Activated T-cell treated with anti-CD3 and anti-CD28 coated beads for 48 hours (primary cell): ENCODE measurements at regions not wholly inside any gene's neighbourhood (a gene's known extent, or its start where the extent isn't known, plus 50 kb on each side); places are given as distances from the start of the nearest gene placed in this dataset.
"Not testable (repeated sequence)": the region's sequence is repeated elsewhere in the genome, so short reads cannot be mapped to it uniquely, and the experiment has no call there.

Experiments used
- DNase-seq: peaks from one replicate; pipeline ENCODE4 v3.0.0-alpha.2; 2020; ENCODE audit warnings: low read depth

DNA sequence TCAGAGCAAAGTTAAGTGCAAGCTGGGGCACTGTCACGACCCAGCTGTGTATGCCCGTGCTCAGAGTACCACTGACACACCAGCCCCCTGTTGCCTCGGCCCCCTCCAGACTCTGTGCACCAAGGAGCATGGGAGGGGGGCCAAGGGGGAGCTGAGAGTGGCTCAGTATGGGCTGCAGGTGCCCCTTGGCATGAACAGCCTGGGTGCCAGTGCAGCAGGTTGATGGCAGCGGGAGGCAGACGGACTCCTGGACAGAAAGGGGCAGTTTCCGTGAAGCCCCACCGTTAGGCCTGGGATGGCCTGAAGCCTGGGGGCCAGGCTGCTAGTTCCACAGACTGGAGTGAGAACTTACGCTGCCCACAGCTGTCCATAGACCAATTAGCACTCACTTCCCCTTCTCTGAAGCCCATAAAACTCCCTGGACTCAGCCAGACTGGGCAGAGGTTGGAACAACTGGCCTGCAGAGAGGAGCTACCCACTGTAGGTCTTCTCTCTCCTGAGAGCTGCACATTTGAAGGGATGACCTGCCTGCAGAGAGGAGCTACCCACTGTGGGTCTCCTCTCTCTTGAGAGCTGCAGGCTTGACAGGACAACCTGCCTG is 182.8 kb downstream of the DEPDC1B start:
- DNase-seq = no peak

DNA sequence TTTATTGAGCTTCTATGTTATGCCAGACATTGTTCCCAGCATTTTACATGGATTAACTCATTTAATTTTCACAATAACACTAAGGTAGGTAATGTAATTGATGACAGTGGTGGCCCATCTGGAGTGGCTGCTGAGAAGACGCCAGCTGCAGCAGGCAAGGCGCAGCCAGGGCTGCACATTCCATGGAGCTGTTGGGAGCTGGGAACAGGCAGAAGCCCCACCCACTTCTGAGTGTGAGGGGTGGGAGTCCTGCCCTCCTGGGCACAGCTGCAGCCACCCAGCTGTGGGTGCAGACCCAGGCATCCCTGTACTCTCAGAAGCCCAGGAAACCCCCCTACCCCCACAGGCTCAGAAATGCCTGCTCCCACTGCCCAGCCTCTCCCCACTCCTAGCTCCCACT is 183.3 kb downstream of the DEPDC1B start:
- DNase-seq = no peak

DNA sequence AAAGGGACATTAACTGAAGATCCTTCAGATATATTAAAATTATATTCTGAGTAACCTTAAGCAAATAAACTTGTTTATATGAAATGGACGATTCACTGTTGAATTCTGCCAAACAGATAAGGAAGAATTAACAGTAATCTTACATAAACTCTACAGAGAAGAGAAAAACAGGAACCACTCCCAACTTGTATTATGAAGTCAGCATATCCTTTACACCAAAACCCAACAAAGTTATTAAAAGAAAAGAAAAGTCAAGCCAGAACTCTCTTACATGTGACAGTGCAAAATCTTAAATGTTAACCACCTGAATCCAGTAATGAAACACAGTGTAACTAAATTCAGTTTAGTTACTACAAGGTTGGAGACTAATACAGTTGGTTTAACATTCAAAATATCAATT is 185.8 kb downstream of the DEPDC1B start:
- DNase-seq = no peak

DNA sequence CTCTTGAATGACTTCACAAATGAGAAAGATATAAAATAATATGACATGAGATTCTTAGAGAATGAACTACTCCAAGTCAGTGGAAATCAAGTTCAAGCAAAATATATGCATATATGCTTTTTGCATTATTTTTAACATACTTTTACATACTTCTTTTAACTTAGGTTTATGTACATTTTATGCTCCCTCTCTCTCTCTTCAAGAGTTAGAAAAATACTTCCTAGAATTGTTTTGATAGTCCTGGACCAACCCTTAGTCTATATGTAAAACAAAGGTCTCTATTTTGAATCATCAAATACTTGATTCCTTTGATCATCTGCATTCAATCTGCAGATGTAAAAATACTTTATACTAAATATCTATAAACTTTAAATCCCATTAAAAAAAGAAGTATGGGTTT is 187.8 kb downstream of the DEPDC1B start:
- DNase-seq = no peak

DNA sequence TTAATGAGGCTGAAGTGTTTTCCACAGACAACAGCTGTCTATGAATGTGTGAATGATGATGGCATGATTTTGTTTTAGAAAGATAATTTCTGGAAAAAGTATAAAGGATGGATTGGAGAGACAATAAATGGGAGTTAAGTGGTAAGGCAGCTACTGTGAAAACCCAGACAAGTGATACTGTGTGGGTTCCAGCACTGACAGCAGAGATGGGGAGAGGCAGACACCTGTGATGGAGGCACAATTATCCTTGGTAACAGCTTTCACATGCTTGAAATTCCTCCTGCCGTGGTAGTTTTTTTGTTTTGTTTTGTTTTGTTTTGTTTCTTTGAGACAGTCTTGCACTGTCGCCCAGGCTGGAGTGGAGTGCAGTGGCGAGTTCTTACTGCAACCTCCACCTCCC is 189.3 kb downstream of the DEPDC1B start:
- DNase-seq = no peak

DNA sequence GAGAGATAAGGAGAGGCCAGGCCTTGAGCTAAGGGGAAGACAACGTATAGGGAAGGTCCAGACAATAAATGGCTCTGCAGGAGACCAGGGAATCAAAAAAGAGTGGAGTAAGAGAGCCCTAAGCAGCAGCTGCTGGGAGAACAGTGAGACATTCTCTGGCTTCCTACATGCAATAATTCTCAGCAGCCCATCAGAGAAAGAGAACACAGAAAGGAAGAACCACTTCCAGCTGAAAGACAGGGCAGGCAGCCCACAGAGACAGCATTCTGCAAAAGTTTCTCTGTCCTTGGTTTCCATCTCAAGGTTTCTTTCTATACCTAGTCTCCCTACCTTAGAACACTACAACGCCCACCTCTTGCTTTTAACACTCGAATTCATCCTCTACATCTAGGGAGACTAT is 189.9 kb downstream of the DEPDC1B start:
- DNase-seq = no peak

DNA sequence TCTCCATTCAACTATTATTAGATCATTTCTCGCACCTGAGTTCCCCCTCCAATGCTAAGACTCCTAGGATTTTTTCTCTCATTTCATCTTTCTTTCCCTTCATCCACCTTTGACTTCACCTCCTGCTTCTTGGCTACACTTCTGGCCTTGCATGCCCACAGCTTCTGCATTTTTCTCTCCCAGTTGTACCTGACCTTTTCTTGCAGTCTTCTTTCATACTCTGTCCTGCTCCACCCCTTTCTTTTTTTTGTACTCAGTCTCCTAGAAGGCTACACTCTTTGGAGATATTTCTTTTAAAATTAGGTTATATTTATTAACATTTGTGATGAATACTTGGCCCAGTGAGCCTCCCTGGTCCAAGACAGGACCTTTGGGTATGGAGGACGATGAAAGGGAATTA is 190.4 kb downstream of the DEPDC1B start:
- no peak for DNase-seq

DNA sequence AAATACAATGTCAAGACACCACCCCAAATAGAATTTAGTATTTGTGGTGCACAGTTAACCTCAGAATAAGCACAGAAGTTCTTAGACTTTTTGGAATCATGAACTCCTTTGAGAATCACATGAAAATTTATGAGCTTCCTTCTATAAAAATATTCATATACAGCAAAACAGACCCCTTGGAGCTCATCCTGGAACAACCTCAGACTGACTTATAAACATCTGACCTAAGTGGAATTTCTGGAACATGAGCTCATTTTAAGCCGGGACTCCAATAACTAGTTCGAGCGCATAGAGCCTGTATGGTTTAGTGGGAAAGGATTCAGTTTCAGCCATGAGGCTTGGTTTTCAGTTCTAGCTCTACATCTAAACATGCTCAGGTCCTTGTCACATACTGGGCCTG is 192.3 kb downstream of the DEPDC1B start:
- no peak for DNase-seq

DNA sequence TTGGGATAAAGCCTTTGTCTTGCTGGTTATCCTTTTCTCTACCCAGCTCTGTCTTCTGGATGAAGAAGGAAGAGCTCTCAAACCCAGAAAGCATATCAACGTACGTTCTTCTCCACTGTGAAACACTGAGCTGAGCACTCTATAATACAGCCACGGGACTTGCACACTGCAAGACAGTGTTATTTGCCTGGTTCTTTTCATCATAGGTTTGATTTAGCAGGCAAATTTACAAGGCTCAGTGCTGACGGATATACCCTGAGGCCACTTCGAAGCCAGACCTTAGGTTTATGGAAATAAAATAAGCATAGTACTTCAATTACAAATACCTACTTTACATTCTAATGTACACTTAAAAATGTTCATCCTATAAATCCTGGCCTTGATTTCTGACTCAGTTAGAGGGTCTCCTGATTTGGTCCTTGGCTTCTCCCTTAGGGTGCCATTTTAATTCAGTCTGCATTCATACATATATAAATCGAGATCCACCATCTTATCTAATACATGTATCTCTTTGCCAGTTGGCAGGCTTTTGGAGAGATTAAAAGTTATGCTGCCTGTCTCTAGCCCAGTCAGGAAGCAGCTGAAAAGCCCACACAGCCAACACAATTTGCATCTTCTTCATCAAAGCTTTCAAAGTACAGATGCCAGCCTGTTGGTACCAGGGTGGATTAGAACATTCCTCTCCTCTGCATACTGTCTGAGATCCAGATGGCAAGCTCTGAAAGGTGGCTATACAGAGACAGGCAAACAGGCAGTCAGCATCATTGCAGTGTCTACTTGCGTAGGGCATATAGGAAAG is 194.4 kb downstream of the DEPDC1B start:
- DNase-seq = no peak

DNA sequence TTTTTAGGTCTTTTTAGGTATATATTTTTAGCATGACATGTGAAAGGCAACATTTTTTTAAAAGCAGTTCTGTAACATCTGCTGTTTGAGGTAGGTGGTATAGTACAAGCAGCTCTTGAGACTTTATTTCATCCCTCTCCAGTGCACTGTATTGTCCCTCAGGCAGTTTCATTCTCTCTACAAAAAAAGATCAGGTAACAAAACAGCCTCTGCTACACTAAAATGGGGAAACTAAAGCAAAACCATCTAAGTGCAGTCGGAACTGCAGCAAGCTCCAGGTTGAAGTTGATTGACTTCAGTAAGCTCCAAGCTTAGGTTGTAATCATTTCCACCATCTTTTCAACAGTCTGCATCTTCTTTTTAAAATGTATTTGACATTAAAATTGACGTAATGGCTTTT is 195.6 kb downstream of the DEPDC1B start:
- no peak for DNase-seq

DNA sequence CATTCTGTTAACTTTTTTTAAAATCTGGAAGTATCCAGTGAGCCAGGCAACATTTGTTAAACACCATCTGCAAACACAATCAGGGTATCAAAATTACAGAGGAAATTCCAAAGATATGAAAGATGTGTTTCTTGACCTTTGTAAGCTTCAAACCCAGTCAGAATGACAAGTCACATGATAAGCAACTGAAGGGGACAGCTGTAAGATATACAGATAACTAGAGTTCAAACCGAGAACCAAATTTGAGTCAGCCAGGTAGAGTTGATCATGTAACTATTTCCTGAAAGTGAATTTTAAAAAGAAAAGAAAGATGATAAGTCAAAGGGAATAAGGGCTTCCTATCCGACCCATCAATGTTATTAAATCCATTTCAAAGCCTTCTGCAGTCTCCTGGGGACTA is 196.2 kb downstream of the DEPDC1B start:
- no peak for DNase-seq

DNA sequence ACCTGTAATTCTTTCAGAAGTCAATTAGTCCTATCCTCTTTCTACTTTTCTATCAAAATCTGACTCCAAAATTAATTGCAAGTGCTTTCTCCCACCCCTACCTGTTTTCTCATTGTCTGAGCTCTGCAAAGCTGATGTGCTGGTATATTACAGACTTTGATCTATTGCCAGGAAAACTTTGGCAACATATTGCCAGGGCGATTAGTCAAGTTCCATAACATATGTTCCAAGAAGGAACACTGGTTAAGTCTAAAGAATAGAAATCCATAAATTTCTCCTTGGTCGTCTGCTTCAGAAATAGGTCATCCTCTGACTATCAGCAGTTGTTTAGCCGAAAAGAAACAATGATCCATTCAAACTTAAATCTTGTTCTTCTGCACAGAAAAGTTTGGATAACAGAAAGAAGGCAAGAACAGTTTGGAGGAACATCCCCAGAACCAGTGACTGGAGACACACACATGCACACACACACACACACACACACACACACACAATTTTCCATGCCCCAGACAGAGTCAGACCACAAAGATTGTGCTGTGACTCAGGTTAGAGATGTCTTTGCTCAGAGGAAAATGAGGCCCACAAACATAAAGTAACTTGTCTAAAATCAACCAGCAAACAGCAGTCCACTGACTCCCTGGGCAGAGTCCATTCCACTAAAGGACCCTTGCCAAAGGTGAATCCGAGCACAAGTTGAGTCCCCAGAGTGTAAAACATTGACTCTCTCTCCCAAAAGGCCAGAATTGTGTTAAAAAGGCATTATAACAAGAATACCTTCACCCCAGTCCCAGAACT is 202.1 kb downstream of the DEPDC1B start:
- no peak for DNase-seq

DNA sequence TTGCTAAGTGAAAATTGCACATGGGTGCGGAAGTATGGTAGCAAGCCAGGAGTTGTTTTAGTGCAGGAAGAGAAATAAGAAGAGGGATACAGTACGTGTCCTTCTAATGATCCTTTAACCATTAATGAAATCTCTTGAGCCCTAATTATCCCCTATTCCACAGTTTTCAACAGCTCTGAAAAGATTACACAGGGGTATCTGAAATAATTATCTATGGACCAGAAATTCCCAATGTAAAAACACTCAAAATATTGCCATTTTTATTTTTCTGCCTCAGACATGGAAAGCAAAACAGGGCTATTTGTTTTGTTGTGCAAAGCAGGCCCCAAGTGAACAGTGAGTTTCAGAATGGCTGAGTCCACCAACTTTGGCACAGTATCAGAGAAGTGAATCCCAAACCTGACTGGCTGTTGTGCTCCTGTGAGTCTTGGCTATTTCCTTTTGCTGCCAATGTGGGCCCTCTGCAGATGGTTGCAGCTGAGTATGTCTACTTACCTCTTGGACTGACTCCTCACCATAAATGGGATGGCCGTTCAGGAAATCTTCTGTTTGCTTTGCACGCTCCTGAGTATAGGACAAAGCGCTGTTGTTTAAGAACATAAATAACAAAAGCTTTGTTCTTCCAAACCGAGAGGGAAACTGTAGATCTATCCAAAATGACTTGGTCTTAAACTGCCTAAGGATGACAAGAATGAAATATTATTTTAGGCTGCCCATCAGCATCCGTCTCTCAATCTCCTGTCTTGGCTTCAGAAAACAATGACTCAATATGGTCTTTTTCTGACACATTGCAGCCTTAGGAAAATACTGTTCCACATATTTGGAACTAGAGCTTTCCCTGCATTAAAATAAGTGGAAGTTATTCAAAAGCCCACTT is 204.1 kb downstream of the DEPDC1B start:
- DNase-seq = no peak

DNA sequence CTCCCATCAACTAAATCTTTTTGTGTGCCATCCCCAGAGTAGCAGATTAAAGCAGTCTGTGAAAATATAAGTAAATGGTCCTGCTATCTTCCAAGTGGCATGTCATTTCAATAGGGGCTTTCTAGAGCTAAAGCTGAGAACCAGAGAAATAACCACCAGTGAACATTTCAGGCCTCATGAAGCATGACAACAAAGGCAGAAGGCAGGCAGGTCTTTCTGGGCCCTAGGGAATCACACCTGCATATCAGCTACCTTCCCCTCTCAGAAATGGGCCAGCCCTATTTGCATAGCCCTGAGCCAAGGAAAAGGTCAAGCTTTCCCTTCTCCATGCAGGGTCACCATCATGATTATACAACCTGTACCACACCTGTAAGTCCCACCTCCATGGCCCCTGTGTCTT is 205.3 kb downstream of the DEPDC1B start:
- DNase-seq = no peak

DNA sequence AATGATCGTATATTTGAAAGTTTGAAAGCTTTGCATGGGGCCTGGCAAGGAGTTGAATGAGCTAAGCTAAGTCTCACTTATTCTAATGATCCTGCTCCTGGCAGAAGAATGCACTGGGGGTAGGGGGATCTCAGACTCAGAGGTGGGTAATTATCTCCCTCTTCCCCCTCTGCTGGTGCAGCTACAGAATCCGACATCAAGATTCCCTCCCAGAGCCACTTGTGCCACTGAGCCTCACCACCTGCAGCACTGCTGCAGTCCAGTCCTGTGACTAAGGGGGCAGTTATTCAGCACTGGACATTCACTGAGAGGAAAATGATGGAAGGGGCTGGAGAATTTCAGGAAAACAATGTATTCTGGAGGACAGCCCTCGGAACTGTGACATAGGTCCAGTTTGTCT is 205.8 kb downstream of the DEPDC1B start:
- no peak for DNase-seq

DNA sequence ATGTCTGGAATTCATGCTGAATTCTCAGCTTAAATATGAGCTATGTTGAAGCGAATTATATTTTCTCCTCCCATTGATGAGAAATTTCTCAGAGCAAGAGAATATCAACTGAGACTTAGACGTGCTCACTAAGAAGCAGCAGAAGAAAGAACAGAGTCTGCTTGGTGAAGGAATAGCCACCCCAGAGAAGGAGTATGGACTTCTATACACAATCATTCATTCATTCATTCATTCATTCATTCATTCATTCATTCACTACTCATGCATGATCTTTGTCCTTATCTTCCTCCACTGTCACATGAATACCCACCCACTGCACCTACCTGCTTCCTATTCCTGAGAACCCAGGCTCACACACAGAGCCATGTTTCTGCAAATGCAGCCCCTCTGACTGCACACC is 206.6 kb downstream of the DEPDC1B start:
- DNase-seq = no peak

DNA sequence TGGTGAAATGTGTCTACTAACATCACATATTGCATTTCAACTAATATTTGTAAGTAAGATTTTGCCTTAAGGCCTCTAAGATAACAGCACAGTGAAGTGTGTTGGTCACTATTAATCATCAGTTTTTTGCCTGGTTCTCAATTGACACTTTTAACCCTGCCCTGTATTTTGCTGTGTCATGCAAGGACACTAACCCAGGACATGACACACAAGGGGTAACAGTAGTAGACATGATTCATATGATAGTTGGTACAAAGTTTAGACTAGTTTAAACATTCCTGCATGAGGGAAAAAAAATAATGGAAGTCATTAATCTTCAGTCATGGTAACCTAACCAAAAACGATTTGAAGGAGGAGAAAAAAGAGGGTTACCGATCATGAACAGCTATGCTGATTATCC is 207.0 kb downstream of the DEPDC1B start:
- no peak for DNase-seq

DNA sequence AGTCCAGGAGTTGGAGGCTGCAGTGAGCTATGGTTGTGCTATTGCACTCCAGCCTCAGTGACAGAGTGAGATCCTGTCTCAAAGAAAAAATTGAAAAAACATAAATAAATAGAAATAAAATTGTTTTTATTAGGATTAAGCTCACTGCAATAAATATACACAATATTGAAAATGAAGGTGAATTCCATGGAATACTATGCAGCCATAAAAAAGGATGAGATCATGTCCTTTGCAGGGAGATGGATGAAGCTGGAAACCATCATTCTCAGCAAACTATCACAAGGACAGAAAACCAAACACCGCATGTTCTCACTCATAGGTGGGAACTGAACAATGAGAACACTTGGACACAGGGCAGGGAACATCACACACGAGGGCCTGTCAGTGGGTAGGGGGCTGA is 207.6 kb downstream of the DEPDC1B start:
- not testable (repeated sequence) for DNase-seq

DNA sequence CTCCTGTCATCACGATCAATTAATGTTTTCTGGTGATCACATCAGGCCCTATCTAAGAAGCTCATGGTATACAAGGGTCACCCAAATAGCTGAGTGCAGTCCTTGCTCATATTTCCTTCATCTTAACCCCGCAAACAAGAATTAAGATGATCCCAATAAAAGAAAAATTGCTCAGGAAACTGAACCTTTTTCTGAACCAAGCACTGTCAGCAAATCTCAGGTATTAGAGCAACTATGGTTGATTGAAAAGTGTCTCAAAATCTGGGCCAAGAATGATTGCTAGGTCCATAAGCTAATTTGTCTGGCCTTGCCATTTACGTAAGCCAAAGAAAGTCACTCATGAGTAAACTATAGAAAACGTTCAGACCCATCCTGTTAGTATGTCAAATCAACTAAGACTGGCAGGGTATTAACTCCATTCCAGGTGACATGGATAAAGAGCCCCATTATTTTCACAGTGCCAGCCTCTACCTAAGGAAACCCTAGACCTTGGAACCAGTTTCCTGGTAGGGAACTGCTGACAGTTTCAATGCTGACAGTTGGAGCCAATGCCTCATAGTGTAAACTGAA is 209.3 kb downstream of the DEPDC1B start:
- DNase-seq = no peak

DNA sequence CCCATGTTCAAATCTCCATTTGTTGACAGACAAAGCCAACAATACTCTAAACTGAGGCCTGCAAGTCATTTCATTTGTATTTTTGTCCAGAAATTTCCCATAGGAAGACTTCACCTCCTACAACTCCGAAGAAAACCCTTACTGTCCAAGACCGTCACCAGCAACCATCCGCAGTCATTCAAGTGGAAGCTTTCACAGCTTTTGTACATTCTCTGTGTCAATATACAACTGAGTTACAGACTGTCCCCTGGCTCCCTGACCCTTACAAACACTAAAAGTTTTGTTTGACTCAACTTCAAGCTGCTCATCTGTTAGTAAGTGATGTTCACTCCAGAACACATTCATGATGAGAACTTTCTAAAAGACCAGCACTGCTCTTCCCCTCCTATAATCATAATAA is 210.1 kb downstream of the DEPDC1B start:
- no peak for DNase-seq

DNA sequence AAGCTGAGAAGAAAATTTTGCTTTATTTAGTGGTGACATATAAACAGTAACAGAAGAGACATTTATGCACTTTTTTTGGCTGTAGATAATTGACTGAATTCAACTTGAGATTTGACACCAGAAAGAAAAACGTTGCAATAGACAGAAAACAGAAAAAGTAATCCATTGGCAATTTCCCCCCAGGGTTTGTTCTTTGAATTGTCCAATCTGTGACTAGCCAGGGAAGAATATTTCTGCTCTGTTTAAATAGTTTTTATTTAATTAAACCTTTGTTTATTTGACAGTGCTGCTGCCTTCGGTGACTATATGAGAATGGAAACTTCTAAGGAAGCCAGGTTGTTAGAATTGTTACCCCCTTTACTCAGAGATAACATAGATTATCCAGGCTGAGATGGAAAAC is 210.6 kb downstream of the DEPDC1B start:
- DNase-seq = no peak
